Neural cell (in vitro differentiated cells): ENCODE measurements at regions not wholly inside any gene's neighbourhood (a gene's known extent, or its start where the extent isn't known, plus 50 kb on each side); places are given as distances from the start of the nearest gene placed in this dataset.

Source experiments
- H2AFZ ChIP-seq: fragments of 200-600, 300-800 bp; sonication (generic), shearing (Covaris generic); 2 replicates; pipeline ENCODE4 v1.6.0; 2014; ENCODE audit warnings: low read depth, mild to moderate bottlenecking, antibody characterized with exemption, low read length, moderate library complexity
- H3F3A ChIP-seq: fragments of 200-600 bp; shearing (Covaris generic); 2 replicates; pipeline ENCODE4 v1.6.1; 2016; ENCODE audit warnings: mild to moderate bottlenecking, moderate library complexity, mixed read lengths, antibody characterized with exemption, low read length; ENCODE audit not compliant: insufficient read depth, poor library complexity, severe bottlenecking
- H3K27ac ChIP-seq: fragments of 200-600, 300-800 bp; sonication (generic), shearing (Covaris generic); 2 replicates; pipeline ENCODE4 v1.5.1; 2014; ENCODE audit warnings: mild to moderate bottlenecking, low read length, moderate library complexity
- H3K27me3 ChIP-seq: fragments of 300-800, 200-600 bp; sonication (generic), shearing (Covaris generic); 2 replicates; pipeline ENCODE4 v1.6.0; 2014; ENCODE audit warnings: mild to moderate bottlenecking, low read depth, low read length, moderate library complexity; ENCODE audit not compliant: insufficient read depth
- H3K36me3 ChIP-seq: fragments of 300-800, 200-600 bp; sonication (generic), shearing (Covaris generic); 2 replicates; pipeline ENCODE4 v1.5.1; 2014; ENCODE audit warnings: mild to moderate bottlenecking, antibody characterized with exemption, low read length, moderate library complexity; ENCODE audit not compliant: insufficient read depth
- H3K4me2 ChIP-seq: fragments of 300-800, 200-600 bp; sonication (generic), shearing (Covaris generic); 2 replicates; pipeline ENCODE4 v1.6.0; 2014; ENCODE audit warnings: mild to moderate bottlenecking, low read length
- H3K4me3 ChIP-seq: fragments of 300-800, 200-600 bp; sonication (generic), shearing (Covaris generic); 2 replicates; pipeline ENCODE4 v1.5.1; 2014; ENCODE audit warnings: mild to moderate bottlenecking, low read length, moderate library complexity
- H3K79me2 ChIP-seq: fragments of 200-600 bp; shearing (Covaris generic); replicated peaks from 2 replicates; pipeline ENCODE4 v1.6.0; 2014; ENCODE audit warnings: mild to moderate bottlenecking, low read length, moderate library complexity; ENCODE audit not compliant: insufficient read depth
- H3K9ac ChIP-seq: fragments of 300-800, 200-600 bp; sonication (generic), shearing (Covaris generic); 2 replicates; pipeline ENCODE4 v1.6.1; 2016; ENCODE audit warnings: mild to moderate bottlenecking, low read length, mixed read lengths
- H3K9me2 ChIP-seq: fragments of 200-600 bp; shearing (Covaris generic); 2 replicates; pipeline ENCODE4 v1.6.1; 2016; ENCODE audit warnings: mild to moderate bottlenecking, low read length, mixed read lengths; ENCODE audit not compliant: insufficient read depth
- H3K9me3 ChIP-seq: fragments of 200-600, 300-800 bp; sonication (generic), shearing (Covaris generic); 2 replicates; pipeline ENCODE4 v1.6.1; 2016; ENCODE audit warnings: mild to moderate bottlenecking, mixed run types, low read length, moderate library complexity, mixed read lengths
- H4K20me1 ChIP-seq: fragments of 200-600 bp; shearing (Covaris generic); 2 replicates; pipeline ENCODE4 v1.6.1; 2016; ENCODE audit warnings: mild to moderate bottlenecking, mixed run types; ENCODE audit not compliant: insufficient read depth
- CTCF ChIP-seq: fragments of 450-650 bp; IDR thresholded peaks from 2 replicates; pipeline ENCODE4 v1.5.1; 2014; ENCODE audit warnings: antibody characterized with exemption, mild to moderate bottlenecking, moderate library complexity; ENCODE audit not compliant: poor library complexity, severe bottlenecking
- EP300 ChIP-seq: fragments of 450-650 bp; conservative IDR thresholded peaks from 2 replicates; pipeline ENCODE4 v1.6.1; 2014; ENCODE audit warnings: antibody characterized with exemption, mild to moderate bottlenecking, moderate library complexity; ENCODE audit not compliant: poor library complexity, severe bottlenecking
- EZH2 ChIP-seq: fragments of 200-600, 300-800 bp; shearing (Covaris generic), sonication (generic); IDR thresholded peaks from 2 replicates; pipeline ENCODE4 v1.6.1; 2014; ENCODE audit warnings: antibody characterized with exemption, low read length, borderline replicate concordance, mild to moderate bottlenecking; ENCODE audit not compliant: insufficient read depth, poor library complexity, severe bottlenecking
- MXI1 ChIP-seq: fragments of 450-650 bp; conservative IDR thresholded peaks from 2 replicates; pipeline ENCODE4 v1.6.1; 2014; ENCODE audit warnings: antibody characterized with exemption, mild to moderate bottlenecking; ENCODE audit not compliant: poor library complexity, severe bottlenecking
- POLR2AphosphoS5 ChIP-seq: IDR thresholded peaks from 2 replicates; pipeline ENCODE4 v1.6.1; 2012
- RAD21 ChIP-seq: fragments of 450-650 bp; conservative IDR thresholded peaks from 2 replicates; pipeline ENCODE4 v1.6.1; 2014; ENCODE audit warnings: antibody characterized with exemption, mild to moderate bottlenecking, moderate library complexity
- REST ChIP-seq: IDR thresholded peaks from 2 replicates; pipeline ENCODE4 v1.6.1; 2012; ENCODE audit warnings: borderline replicate concordance
- SMC3 ChIP-seq: fragments of 450-650 bp; conservative IDR thresholded peaks from 2 replicates; pipeline ENCODE4 v1.6.1; 2014; ENCODE audit warnings: antibody characterized with exemption, mild to moderate bottlenecking, moderate library complexity; ENCODE audit not compliant: poor library complexity
- TAF1 ChIP-seq: IDR thresholded peaks from 2 replicates; pipeline ENCODE4 v1.6.1; 2012; ENCODE audit warnings: low read depth

- Histone ChIP-seq H3K36me3 (no peaks in the 10 kb centered on the region), H4K20me1 (no peaks in the 10 kb centered on the region), H3K9me2 (no peaks in the 10 kb centered on the region), H3F3A (no peaks in the 10 kb centered on the region), H2AFZ (no peak overlapping the region), H3K27me3 (no peaks in the 10 kb centered on the region), H3K4me2 (no peak overlapping the region), H3K27ac (no peak overlapping the region), H3K79me2 (no peaks in the 10 kb centered on the region), H3K9ac (no peak overlapping the region), H3K9me3 (no peaks in the 10 kb centered on the region), H3K4me3 (no peak overlapping the region)
- TF ChIP-seq POLR2AphosphoS5: no peak
- no peak for TF ChIP-seq SMC3
- no peak for TF ChIP-seq CTCF
- TF ChIP-seq RAD21: no peak
- TF ChIP-seq REST: no peak
- no peak for TF ChIP-seq EP300
- no peak for TF ChIP-seq MXI1
- TF ChIP-seq EZH2: no peak
- TF ChIP-seq TAF1: no peak
These were observed 127.9 kb upstream of the PALM2AKAP2 start for GRCh38 chr9:109652112-109652511.

GRCh38 chr9:109652971-109653370 is 127.0 kb upstream of the PALM2AKAP2 start:
- Histone ChIP-seq H4K20me1 (no peaks in the 10 kb centered on the region), H3K27me3 (no peaks in the 10 kb centered on the region), H3K4me2 (no peak overlapping the region), H3K79me2 (no peaks in the 10 kb centered on the region), H3K27ac (no peak overlapping the region), H3K9me3 (no peaks in the 10 kb centered on the region), H3K9ac (no peak overlapping the region), H3F3A (no peaks in the 10 kb centered on the region), H3K36me3 (no peaks in the 10 kb centered on the region), H2AFZ (no peak overlapping the region), H3K4me3 (no peak overlapping the region), H3K9me2 (no peaks in the 10 kb centered on the region)
- TF ChIP-seq CTCF: no peak
- TF ChIP-seq REST: no peak
- no peak for TF ChIP-seq MXI1
- no peak for TF ChIP-seq EZH2
- TF ChIP-seq POLR2AphosphoS5: no peak
- TF ChIP-seq RAD21: no peak
- no peak for TF ChIP-seq EP300
- no peak for TF ChIP-seq SMC3
- no peak for TF ChIP-seq TAF1
